ENCODE measurements at regions not wholly inside any gene's neighbourhood (a gene's known extent, or its start where the extent isn't known, plus 50 kb on each side); places are given as distances from the start of the nearest gene placed in this dataset.

GRCh38 chr3:159565313-159565712, 423.3 kb upstream of the IL12A start:
- no peak for TF ChIP-seq CTCF (IDR thresholded peaks at IDR 0.05)
- TF ChIP-seq POLR2A (IDR thresholded peaks at IDR 0.05) = no peak
- TF ChIP-seq POLR2AphosphoS5 (IDR thresholded peaks at IDR 0.05) = no peak
